ENCODE measurements at regions not wholly inside any gene's neighbourhood (a gene's known extent, or its start where the extent isn't known, plus 50 kb on each side); places are given as distances from the start of the nearest gene placed in this dataset.

DNA sequence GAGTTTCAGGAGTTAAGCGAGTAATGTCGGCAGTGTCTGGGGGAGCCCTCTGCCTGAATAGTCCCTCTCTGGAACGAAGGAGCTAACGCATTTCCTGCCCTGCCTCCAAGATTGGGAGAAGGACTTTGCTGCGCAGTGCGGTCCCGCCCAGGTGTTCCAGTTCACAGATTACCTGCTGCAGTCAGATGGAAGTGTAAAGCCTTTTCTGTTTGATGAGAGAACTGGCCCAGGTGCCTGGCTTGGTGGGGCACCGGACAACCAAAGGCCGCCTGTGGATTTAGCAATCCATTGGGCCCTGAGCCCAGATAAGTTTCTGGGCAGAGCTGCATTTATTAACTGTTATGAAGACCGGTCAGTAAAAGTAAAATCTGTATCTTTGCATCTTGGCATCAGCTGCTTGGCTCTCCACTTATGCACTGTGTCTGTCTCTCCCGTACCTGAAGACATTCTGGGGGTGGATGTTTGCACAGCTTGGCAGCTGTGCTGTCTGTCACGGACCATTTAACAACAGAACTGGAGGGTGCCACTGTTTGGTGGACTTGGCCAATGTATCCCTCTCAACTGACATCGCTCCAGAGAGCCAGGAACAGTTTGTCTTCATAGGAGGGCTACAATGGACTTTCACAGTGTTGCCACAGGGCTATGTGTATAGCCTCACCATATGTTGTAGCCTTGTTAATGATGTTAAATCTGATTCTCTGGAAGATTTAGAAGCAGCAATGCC, 654.7 kb upstream of the ZWINT start:
- Mint-ChIP-seq H3K4me3 (no peak overlapping the region), H3K27me3 (no peaks in the 10 kb centered on the region), H3K36me3 (ENCODE audit: low read depth) (no peaks in the 10 kb centered on the region), H3K9me3 (no peaks in the 10 kb centered on the region), H3K4me1 (no peaks in the 10 kb centered on the region), H3K27ac (no peak overlapping the region)
- no peak for DNase-seq
- ChIA-PET POLR2A (no interaction called here), CTCF (no interaction called here)
- TF ChIP-seq CTCF (IDR thresholded peaks at IDR 0.05): no peak
- intact Hi-C loops (cut with micrococcal nuclease): no loop called here
- no peak for ATAC-seq (ENCODE audit: low read depth)

- no peak for TF ChIP-seq CTCF (IDR thresholded peaks at IDR 0.05)
- Mint-ChIP-seq H3K36me3 (ENCODE audit: low read depth) (no peaks in the 10 kb centered on the region), H3K9me3 (no peaks in the 10 kb centered on the region), H3K4me1 (no peaks in the 10 kb centered on the region), H3K4me3 (no peak overlapping the region), H3K27ac (no peak overlapping the region), H3K27me3 (no peaks in the 10 kb centered on the region)
- CTCF ChIA-PET: no interaction called here
- DNase-seq (no peak), ATAC-seq (ENCODE audit: low read depth) (no peak)
- intact Hi-C loops (cut with micrococcal nuclease): no loop called here
- POLR2A ChIA-PET: no interaction called here
Observed at GRCh38 chr10:57015187-57015586, 654.1 kb upstream of the ZWINT start.

DNA sequence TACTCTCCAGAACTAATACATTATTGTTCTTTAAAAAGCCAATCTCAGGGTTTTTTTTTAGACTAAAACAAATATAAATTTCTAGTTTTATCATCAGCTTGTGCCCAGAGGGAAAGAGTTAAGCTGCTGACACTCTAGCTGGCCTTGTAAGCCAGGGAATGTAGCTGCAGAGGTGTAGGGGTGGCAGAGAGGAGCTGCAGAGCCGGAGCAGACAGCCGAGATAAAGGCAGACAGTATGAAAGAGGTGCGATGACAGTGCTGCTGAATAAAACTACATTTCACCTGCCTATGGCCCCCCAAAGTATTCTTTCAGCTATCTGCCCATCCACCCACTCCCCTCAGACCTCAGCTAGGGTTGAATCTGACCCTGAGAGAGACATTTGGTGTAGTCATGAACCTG, 653.7 kb upstream of the ZWINT start:
- H3K36me3 Mint-ChIP-seq (ENCODE audit: low read depth): no peaks in the 10 kb centered on the region
- no peak overlapping the region for H3K27ac Mint-ChIP-seq
- no peaks in the 10 kb centered on the region for H3K4me1 Mint-ChIP-seq
- ChIA-PET POLR2A (no interaction called here), CTCF (no interaction called here)
- no peaks in the 10 kb centered on the region for H3K9me3 Mint-ChIP-seq
- H3K4me3 Mint-ChIP-seq: no peak overlapping the region
- TF ChIP-seq CTCF (IDR thresholded peaks at IDR 0.05): no peak
- DNase-seq (no peak), ATAC-seq (ENCODE audit: low read depth) (no peak)
- H3K27me3 Mint-ChIP-seq: no peaks in the 10 kb centered on the region
- intact Hi-C loops (cut with micrococcal nuclease): no loop called here

DNA sequence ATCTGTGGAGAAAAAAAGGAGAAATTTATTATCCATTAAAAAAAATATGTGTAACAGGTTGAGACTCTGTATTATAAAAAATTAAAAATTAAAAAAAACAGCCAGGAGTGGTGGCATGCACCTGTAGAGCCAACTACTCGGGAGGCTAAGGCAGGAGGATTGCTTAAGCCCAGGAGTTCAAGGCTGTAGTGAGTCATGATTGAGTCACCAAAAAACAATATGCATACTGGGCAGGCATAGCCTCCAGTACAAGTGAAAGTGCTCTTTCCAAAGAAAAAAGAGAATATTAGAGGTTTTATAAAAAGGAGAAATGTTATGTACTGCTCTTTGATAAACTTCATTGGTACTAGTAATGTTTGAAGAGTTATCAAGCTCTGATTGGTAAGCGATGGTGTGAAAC, 647.1 kb upstream of the ZWINT start:
- H3K27ac Mint-ChIP-seq: no peak overlapping the region
- CTCF ChIA-PET: no interaction called here
- H3K9me3 Mint-ChIP-seq: peaks cover 4% of the 10 kb centered on the region
- no peak for ATAC-seq (ENCODE audit: low read depth)
- POLR2A ChIA-PET: no interaction called here
- no peaks in the 10 kb centered on the region for H3K4me1 Mint-ChIP-seq
- TF ChIP-seq CTCF (IDR thresholded peaks at IDR 0.05): no peak
- no peaks in the 10 kb centered on the region for H3K36me3 Mint-ChIP-seq (ENCODE audit: low read depth)
- H3K27me3 Mint-ChIP-seq: no peaks in the 10 kb centered on the region
- no peak overlapping the region for H3K4me3 Mint-ChIP-seq
- no peak for DNase-seq
- intact Hi-C loops (cut with micrococcal nuclease): no loop called here

DNA sequence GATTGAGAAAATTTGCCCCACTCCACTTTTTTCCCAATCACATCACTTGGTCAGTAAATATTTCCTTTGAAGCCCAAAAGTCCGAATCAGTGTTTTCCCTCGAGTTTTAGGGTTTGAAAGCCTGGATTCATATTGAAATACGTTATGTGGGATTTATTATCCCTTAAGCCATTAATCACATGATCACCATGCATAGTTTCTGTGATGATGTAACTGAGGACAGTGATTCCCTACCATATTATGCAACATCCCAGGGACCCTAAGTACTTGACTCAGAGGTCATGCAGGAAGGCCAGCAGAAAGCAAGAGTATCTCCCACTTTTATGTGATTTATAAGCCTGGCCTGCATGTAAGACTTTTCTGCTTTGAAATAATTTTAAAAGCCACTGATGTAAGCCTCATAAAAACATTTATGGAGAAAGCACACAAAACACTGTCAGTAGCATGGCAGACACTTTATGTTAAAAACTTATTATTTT, 630.6 kb upstream of the ZWINT start:
- CTCF ChIA-PET: no interaction called here
- Mint-ChIP-seq H3K27me3 (no peaks in the 10 kb centered on the region), H3K27ac (no peak overlapping the region), H3K36me3 (ENCODE audit: low read depth) (no peaks in the 10 kb centered on the region), H3K9me3 (peaks cover 2% of the 10 kb centered on the region), H3K4me3 (no peak overlapping the region), H3K4me1 (no peaks in the 10 kb centered on the region)
- ATAC-seq (ENCODE audit: low read depth) (no peak), DNase-seq (no peak)
- TF ChIP-seq CTCF (IDR thresholded peaks at IDR 0.05): no peak
- intact Hi-C loops (cut with micrococcal nuclease): no loop called here
- POLR2A ChIA-PET: no interaction called here

Measured in activated B cell treated with CpG ODN at 0.5 μM for 24 hours (primary cell).